ENCODE measurements at regions not wholly inside any gene's neighbourhood (a gene's known extent, or its start where the extent isn't known, plus 50 kb on each side); places are given as distances from the start of the nearest gene placed in this dataset.

- DNase-seq: peak; percentile 1
Observed at GRCh38 chr17:77493901-77494663, 353.3 kb downstream of the SEC14L1 start.

GRCh38 chr17:77494664-77495435 lies 354.1 kb downstream of the SEC14L1 start:
- peak; percentile 76 for DNase-seq

GRCh38 chr17:77495575-77495974 lies 354.8 kb downstream of the SEC14L1 start:
- DNase-seq: peak; percentile 5

- DNase-seq: peak; percentile 9
Observed at GRCh38 chr17:77496401-77496801, 355.6 kb downstream of the SEC14L1 start.

GRCh38 chr17:77496831-77497577 lies 356.2 kb downstream of the SEC14L1 start:
- DNase-seq: peak; percentile 0

GRCh38 chr17:77497578-77497934 lies 356.8 kb downstream of the SEC14L1 start:
- DNase-seq: peak; percentile 2

GRCh38 chr17:77498091-77498741 lies 357.4 kb downstream of the SEC14L1 start:
- DNase-seq: peak; percentile 6

DNA sequence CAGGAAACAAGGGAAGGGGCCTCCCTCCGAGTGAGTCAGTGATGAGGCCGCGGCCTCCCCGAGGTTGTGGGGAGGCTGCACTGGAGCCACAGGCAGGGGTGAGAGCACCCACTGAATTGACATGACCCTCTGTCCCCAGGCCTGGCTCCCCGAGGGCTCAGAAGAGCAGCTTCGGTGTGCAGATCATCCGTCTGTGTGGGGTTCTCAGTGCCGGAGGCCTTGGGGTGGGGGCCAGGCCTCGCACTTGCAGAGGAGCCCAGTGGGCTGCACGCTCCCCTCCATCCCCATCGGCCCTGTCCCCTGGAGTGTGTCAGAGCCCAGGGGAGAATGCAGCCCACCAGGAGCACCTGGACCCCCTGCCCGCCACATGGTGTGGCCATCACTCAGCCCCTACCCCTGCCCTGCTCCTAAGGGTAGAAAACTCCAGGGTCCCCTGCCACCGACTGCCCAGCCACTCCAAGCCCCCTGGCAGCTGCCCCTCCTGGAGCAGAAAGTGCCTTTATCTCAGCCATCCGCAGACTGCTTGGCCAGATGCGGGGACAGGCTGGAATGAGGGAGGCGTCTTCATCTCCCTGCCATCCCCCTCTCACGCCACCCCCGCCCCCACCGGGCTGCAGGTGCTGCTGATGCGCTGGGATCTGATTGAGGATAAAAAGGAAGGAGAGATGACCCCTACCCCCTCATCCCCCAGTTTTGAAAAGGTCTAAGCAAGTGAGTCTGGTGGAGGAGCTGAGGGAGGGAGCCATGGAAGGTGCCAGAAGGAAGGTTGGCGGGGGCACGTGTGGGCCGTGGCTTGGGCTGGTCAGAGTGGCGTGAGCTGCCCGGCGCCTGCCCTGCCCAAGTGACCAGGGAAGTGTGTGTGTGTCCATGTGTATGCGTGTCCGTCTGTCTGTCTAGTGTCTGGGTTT lies 358.3 kb downstream of the SEC14L1 start:
- DNase-seq: peak; percentile 16

DNA sequence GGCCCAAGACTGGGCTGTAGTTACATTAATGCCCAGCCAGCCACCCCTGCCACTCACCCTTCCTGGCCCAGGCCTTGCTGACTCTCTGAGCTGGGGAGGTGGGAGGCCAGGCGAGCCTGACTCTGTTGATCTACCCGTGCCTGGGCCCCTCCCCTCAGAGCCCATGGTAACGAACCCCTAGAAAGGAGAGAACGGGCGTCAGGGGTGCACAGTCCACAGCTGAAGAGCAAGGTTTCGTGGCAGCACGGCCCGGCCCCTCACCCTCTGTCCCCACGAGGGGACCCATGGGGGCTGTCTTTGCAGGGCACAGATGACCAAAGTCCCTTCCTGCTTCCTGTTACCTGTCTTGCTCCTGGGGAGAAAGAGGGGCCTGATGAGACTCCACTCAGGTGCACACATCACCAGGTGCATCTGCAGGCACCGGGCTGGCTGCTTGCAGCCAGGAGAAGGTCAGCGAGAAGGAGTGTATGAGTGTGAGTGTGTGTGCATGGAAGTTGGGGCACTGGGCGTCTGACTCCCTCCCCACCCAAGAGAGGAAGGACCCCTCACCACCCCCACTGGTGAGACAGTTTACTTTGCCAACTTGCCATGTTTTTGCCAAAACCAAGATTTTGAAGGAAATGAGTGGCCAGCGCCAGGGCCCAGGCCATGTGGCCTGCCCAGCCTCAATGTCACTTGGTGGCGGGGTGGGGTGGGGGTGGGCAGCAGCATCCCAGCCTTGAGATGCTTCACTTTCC lies 359.1 kb downstream of the SEC14L1 start:
- DNase-seq: peak; percentile 13

GRCh38 chr17:77501101-77501566 lies 360.4 kb downstream of the SEC14L1 start:
- peak; percentile 16 for DNase-seq

DNA sequence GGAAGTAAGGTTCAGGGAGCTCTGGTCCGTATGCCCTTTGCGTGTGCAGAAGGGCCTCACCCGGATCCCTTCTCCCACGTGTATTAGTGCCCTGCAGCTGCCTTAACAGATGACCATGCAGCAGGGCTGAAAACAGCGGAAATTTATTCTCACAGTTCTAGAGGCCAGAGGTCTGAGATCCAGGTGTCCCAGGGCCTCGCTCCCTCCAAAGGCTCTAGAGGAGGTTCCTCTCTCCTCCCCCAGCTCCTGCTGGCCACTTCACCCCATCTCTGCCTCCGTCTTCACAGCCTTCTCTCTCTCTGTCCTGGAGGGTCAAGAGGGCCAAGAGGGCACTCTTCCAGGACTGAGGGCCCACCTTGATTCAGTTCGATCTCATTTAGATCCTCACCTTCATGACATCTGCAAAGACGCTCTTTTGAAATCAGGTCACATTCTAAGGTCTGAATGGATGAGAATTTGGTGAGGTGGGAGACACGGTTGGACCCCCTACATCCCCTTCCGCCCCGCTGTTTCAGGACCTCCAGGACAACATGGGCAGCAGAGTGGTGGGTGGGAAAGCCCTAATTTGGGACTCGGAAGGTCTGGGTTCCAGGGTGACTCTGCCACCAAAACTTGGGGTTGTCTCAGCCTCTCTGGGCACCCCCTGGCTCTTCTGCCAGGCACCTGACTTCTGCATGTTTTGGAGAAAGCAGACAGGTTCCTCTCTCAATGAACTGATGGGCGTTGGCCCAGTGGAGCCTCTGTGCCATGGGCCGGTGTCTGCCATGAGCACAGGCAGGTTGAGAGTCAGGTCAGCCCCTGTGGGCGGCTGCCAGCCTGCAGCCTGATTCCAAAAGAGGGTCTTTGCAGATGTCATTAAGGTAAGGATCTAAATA lies 361.2 kb downstream of the SEC14L1 start:
- peak; percentile 10 for DNase-seq

- DNase-seq: peak; percentile 11
Observed at GRCh38 chr17:77502626-77503292, 362.0 kb downstream of the SEC14L1 start.

DNA sequence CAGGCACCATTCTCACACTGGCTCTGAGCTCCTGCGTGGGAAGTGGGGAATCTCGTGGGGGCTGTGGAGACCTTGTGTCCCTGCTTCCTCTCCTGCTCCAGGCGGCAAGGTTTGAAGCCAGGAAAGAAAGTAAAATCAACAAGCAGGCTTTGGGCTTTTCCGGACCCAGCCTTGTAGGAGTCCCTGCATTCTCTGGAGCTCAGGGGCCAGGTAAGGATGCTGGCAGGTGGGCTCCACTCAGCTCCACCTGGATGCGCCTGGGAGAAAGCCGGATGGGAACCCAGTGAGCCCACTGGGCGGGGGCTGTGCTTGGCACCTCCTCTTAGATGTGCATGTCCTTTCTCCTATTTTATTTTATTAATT lies 362.5 kb downstream of the SEC14L1 start:
- DNase-seq: peak; percentile 12

DNA sequence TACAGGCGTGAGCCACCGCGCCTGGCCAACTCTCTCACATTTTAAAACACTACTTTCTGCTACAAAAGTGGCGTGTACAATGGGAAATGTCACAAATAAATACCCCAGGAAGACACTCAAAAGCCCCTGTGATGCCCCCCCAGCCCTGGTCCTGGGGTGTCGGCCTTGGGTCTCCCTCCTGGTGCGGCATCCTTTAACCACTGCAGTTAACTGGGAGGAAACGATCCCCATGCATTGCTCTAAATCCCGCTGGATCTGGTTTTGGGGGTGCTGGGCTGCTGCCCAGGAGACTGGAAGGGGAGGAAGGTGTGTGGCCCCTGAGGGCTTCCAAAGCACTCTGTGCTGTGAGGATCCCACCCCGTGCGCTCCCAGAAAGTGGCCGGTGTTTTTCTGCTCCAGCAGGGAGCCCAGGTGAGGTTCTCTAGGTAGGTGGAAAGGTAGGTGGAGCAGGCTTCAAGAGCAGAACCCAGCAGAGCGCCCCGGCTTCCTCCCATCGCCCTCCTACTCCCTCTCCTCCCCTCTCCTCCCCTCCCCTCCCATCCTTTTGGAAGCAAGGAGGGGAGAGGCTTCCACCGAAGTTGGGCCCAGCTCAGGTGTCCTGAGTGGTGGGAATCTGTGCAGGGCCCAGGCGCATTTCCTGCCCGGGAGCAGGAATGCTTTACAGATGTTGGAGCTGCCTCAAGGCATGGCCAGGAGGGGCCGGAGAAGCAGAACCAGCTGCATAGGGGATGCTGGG lies 363.3 kb downstream of the SEC14L1 start:
- peak; percentile 11 for DNase-seq

DNA sequence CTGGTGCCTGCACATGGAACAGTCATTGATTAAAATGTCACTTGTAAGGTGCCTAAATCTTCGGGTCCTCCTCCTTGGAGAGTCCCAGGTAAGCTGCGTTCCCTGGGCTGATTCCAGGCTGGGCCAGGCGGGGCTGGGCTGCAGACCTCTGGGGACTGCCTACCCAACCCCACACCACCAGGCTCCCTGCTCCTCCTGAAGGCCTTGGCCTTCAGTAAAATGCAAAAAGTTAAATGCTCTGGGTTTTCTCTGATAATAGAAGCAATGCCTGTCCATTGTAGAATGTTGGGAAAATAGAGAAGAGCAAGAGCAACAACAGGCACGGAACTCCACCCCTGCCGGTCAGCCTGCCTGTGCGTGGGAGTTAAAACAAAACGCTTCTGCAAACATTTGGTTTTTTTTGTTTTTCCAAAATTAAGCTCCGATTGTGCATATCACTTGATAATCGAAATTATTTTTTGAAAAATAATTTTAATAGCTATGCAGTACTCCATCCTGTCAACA lies 363.9 kb downstream of the SEC14L1 start:
- DNase-seq: peak; percentile 10

DNA sequence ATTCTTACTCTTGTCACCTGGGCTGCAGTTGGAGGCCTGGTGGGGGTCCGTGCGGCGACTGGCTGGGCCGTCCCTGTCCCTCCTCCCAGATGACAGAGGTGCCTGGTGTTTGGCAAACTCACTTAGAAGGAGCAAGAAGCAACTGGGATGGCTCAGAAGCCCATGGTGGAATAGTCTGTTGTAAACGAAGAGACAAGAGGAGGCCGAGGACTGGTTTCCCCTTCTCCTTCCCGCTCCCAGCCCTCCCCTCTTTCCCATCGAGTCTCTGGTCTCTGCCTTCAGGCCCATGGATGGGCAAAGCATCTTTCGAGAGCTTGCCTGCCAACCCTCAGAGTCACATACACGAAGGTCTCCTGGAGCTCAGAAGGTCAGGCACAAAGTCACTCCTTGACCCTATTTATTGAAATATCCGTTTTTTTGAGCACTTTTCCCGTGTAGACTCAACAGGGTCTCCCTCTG lies 364.4 kb downstream of the SEC14L1 start:
- DNase-seq: peak; percentile 4

- DNase-seq: peak; percentile 6
Observed at GRCh38 chr17:77506371-77506991, 365.7 kb downstream of the SEC14L1 start.
